ENCODE measurements at regions not wholly inside any gene's neighbourhood (a gene's known extent, or its start where the extent isn't known, plus 50 kb on each side); places are given as distances from the start of the nearest gene placed in this dataset.

GRCh38 chr4:124566030-124566429, 146.5 kb downstream of the ANKRD50 start:
- H3K9me3 Mint-ChIP-seq: peaks cover 0 to 19% (median 4%) of the 10 kb centered on the region in 6 donors
- H3K27me3 Mint-ChIP-seq (ENCODE audit: low read depth in 3 of 3): peaks cover 0 to 2% (median 0%) of the 10 kb centered on the region in 3 donors
- no peak for DNase-seq
- no peak overlapping the region for H3K27ac Mint-ChIP-seq
- no peak overlapping the region for H3K4me3 Mint-ChIP-seq
- no peaks in the 10 kb centered on the region for H3K4me1 Mint-ChIP-seq
- H3K36me3 Mint-ChIP-seq: no peaks in the 10 kb centered on the region

GRCh38 chr4:124573056-124573455, 139.5 kb downstream of the ANKRD50 start:
- H3K27ac Mint-ChIP-seq: no peak overlapping the region
- H3K36me3 Mint-ChIP-seq: no peaks in the 10 kb centered on the region
- no peaks in the 10 kb centered on the region for H3K27me3 Mint-ChIP-seq (ENCODE audit: low read depth in 3 of 3)
- DNase-seq: no peak
- H3K4me3 Mint-ChIP-seq: no peak overlapping the region
- peaks cover 0 to 8% (median under 1%) of the 10 kb centered on the region in 6 donors for H3K9me3 Mint-ChIP-seq
- no peaks in the 10 kb centered on the region for H3K4me1 Mint-ChIP-seq

DNA sequence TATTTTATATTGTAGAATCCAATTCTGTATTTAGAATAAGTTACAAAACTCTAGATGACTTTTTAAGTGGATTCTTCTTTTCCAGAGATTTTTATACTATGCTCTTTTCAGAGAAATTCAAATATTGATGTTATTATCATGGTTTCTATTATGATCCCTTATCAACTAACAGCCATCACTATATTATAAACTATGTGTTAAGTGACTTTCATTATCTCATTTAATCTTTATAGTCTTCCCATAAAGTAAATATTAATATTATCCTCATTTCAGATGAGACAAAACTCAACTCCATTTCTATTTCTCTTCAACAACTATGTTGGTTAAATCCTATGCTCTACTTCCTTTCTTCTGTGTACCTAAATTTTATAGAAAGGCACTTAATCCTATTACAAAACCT, 132.6 kb downstream of the ANKRD50 start:
- Mint-ChIP-seq H3K36me3 (no peaks in the 10 kb centered on the region), H3K27me3 (ENCODE audit: low read depth in 3 of 3) (peaks cover 0 to 3% (median 3%) of the 10 kb centered on the region in 3 donors), H3K9me3 (peaks cover 5 to 32% (median 12%) of the 10 kb centered on the region in 6 donors), H3K4me3 (no peak overlapping the region), H3K4me1 (no peaks in the 10 kb centered on the region), H3K27ac (no peak overlapping the region)
- no peak for DNase-seq

DNA sequence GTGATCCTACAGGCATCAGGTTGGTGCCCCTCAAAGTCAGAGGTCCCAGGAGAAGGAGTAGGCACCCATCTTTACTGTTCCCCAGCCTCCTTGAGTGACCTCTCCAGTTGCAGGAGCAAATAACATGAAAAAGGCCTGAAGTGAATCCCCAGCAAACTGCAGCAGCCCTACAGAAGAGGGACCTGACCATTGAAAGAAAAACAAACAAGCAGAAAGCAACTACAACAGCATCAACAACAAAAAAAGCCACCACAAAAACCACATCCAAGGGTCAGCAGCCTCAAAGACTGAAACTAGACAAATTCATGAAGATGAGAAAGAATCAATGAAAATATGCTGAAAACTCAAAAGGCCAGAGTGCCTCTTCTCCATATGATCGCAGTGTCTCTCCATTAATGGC, 128.7 kb downstream of the ANKRD50 start:
- Mint-ChIP-seq H3K4me1 (no peaks in the 10 kb centered on the region), H3K27me3 (ENCODE audit: low read depth in 3 of 3) (peaks cover 0 to 3% (median 3%) of the 10 kb centered on the region in 3 donors), H3K36me3 (no peaks in the 10 kb centered on the region), H3K27ac (no peak overlapping the region), H3K4me3 (no peak overlapping the region), H3K9me3 (peaks cover 5 to 52% (median 18%) of the 10 kb centered on the region in 6 donors)
- DNase-seq: no peak

DNA sequence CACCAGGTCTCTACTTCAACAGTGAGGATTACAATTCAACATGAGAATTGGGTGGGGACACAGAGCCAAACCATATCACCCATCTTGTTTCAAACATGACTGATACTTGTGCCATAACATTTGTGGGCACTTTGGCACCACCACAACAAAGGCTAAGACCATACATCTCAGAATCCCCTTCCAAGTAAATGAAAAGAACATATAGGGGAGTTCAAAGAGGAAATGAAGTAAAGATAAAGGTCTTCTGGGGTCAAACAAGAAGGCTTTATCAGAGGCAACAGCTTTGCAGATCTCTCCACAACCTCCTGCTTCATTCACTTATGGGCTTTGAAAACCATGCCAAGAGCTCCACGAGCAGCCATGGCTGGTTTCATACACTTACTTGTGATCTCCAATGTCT, 122.7 kb downstream of the ANKRD50 start:
- Mint-ChIP-seq H3K9me3 (peaks cover 3 to 28% (median 14%) of the 10 kb centered on the region in 6 donors), H3K36me3 (no peaks in the 10 kb centered on the region), H3K27me3 (ENCODE audit: low read depth in 3 of 3) (no peaks in the 10 kb centered on the region), H3K4me1 (no peaks in the 10 kb centered on the region), H3K4me3 (no peak overlapping the region), H3K27ac (no peak overlapping the region)
- DNase-seq: no peak

DNA sequence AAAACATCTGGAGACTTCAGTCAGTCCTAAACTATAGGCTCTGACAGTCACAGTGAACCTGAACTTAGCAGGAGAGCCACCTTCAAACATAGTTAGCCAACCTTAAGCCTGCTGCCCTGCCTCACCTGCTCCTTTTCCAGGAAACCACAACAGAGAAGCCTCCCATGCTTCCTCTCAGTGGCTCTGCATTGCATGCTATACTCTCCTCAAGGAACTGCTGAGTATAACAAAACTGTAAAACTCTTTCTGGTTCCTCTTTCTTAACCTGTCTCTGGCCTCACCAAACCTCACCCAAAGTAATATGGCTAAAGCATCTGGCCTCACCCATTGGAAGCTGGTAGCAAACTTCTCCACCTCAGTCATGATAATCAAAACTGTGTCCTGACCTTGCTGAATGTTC, 122.1 kb downstream of the ANKRD50 start:
- Mint-ChIP-seq H3K4me1 (no peaks in the 10 kb centered on the region), H3K27me3 (ENCODE audit: low read depth in 3 of 3) (no peaks in the 10 kb centered on the region), H3K4me3 (no peak overlapping the region), H3K36me3 (no peaks in the 10 kb centered on the region), H3K27ac (no peak overlapping the region), H3K9me3 (peaks cover 3 to 28% (median 14%) of the 10 kb centered on the region in 6 donors)
- no peak for DNase-seq

DNA sequence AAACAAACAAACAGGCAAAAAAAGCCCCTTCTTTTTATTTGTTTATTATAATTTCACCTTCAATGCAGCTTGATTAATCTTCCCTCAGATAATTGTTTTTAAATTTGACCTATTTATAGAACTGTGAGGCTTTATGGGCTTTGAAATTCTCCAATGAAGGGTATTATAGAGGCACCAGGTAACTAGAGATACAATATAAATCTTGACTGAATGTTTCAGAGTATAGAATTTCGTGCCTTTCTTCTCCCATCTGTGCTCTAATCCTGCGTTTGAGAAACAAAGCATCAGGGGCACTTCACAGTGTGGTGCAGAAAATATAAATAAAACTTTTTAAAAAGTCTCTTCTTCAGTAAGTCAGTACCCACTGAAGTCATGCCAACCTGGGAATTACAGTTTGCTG, 120.9 kb downstream of the ANKRD50 start:
- Mint-ChIP-seq H3K27ac (no peak overlapping the region), H3K4me1 (no peaks in the 10 kb centered on the region), H3K36me3 (no peaks in the 10 kb centered on the region), H3K27me3 (ENCODE audit: low read depth in 3 of 3) (no peaks in the 10 kb centered on the region), H3K9me3 (peaks cover 3 to 20% (median 9%) of the 10 kb centered on the region in 6 donors), H3K4me3 (no peak overlapping the region)
- DNase-seq: no peak

- no peaks in the 10 kb centered on the region for H3K36me3 Mint-ChIP-seq
- no peak overlapping the region for H3K4me3 Mint-ChIP-seq
- DNase-seq: no peak
- H3K4me1 Mint-ChIP-seq: no peaks in the 10 kb centered on the region
- no peaks in the 10 kb centered on the region for H3K27me3 Mint-ChIP-seq (ENCODE audit: low read depth in 3 of 3)
- H3K9me3 Mint-ChIP-seq: peaks cover 3 to 20% (median 5%) of the 10 kb centered on the region in 6 donors
- H3K27ac Mint-ChIP-seq: no peak overlapping the region
These were observed 119.0 kb downstream of the ANKRD50 start for GRCh38 chr4:124593494-124593893.

GRCh38 chr4:124594945-124595344, 117.6 kb downstream of the ANKRD50 start:
- H3K4me1 Mint-ChIP-seq: no peaks in the 10 kb centered on the region
- no peak for DNase-seq
- peaks cover 2 to 12% (median 4%) of the 10 kb centered on the region in 6 donors for H3K9me3 Mint-ChIP-seq
- no peak overlapping the region for H3K4me3 Mint-ChIP-seq
- no peaks in the 10 kb centered on the region for H3K36me3 Mint-ChIP-seq
- peaks cover 0 to 1% (median 0%) of the 10 kb centered on the region in 3 donors for H3K27me3 Mint-ChIP-seq (ENCODE audit: low read depth in 3 of 3)
- H3K27ac Mint-ChIP-seq: no peak overlapping the region

DNA sequence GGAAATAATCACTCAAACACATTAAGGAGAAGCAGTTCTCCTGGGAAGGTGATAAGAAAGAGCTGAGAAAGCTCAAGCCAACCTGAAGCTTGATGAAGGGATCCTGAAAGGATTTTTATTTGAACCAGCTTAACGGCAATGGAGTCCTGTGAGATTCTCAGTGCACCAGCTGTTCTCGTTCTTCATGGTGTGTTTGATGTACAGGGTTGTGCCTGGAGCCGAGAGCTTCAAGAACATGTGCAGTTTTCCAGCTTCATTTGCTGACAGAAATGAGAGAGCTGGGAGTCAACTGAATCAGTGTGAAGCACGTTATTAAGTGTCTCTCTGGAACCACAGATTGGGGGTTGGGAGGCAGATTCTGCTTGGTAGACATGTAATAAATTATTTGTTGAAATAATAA, 115.7 kb downstream of the ANKRD50 start:
- no peak overlapping the region for H3K27ac Mint-ChIP-seq
- no peak for DNase-seq
- peaks cover 0 to 2% (median 1%) of the 10 kb centered on the region in 3 donors for H3K27me3 Mint-ChIP-seq (ENCODE audit: low read depth in 3 of 3)
- H3K4me1 Mint-ChIP-seq: no peaks in the 10 kb centered on the region
- no peak overlapping the region for H3K4me3 Mint-ChIP-seq
- no peaks in the 10 kb centered on the region for H3K36me3 Mint-ChIP-seq
- H3K9me3 Mint-ChIP-seq: peaks cover 0 to 17% (median 3%) of the 10 kb centered on the region in 6 donors

DNA sequence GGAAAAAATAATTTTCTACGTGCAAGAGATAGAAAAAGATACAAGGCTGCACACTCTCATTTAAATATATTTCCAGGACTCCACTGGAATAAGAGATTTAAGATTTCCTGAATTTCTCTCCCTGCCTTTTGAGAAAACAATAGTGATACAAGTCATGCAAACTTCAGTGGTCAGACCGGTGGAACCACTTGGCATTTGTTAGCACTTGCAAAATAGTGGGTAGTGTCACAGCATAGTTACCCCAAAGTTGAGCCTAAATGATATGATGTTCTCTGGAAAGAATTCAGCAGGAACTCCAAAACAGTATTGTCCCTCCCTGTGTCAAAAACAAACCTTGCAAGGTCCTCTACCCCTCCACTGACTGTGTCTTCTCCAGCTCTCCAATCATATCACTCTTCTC, 102.3 kb downstream of the ANKRD50 start:
- no peaks in the 10 kb centered on the region for H3K27me3 Mint-ChIP-seq (ENCODE audit: low read depth in 3 of 3)
- H3K36me3 Mint-ChIP-seq: no peaks in the 10 kb centered on the region
- H3K4me1 Mint-ChIP-seq: no peaks in the 10 kb centered on the region
- H3K9me3 Mint-ChIP-seq: peaks cover 4 to 9% (median 6%) of the 10 kb centered on the region in 6 donors
- DNase-seq: no peak
- no peak overlapping the region for H3K27ac Mint-ChIP-seq
- no peak overlapping the region for H3K4me3 Mint-ChIP-seq

All from immature natural killer cell (primary cell).